GM19324 (cell line): ENCODE measurements at regions not wholly inside any gene's neighbourhood (a gene's known extent, or its start where the extent isn't known, plus 50 kb on each side); places are given as distances from the start of the nearest gene placed in this dataset.
"Not testable (repeated sequence)": the region's sequence is repeated elsewhere in the genome, so short reads cannot be mapped to it uniquely, and the experiment has no call there.

ENCODE experiments used
- ATAC-seq: cut with Tn5 transposase; IDR thresholded peaks from one replicate; pipeline ENCODE4 v1.9.1; 2021; ENCODE audit warnings: mild to moderate bottlenecking, moderate library complexity; ENCODE audit not compliant: unreplicated experiment, low FRiP score

DNA sequence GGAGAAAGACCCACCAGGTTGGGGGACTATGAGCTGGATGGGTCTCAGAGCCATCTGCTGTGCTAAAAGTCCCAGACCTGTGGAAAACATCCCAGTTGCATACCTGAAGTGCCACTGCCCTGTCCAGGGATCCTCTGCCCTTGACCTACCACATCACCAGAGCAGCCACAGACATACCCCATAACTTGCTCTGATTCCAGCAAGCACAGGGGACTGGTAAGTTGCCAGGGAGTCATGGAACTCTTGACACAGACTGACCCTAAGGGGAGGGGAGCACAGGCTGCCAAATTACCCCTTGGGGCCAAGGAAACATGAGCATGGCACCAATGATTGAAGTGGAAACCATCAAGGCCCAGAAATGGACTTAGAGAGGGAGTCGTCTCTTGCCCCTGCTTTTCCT, 1335.1 kb upstream of the ALCAM start:
- ATAC-seq = no peak

DNA sequence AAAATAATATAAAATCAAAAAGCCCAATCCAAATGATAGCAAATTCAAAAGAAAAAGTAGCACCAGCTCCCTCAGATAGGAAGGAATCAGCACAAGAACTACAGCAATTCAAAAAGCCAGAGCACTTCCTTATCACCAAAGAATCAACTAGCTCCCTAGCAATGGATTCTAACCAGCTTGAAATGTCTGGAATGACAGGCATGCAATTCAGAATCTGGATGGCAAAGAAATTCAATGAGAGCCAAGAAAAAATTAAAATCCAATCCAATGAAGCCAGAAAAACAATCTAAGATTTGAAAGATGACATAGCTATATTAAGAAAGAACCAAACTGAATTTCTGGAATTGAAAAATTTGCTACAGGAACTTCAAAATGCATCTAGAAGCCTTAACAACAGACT, 1334.4 kb upstream of the ALCAM start:
- no peak for ATAC-seq

DNA sequence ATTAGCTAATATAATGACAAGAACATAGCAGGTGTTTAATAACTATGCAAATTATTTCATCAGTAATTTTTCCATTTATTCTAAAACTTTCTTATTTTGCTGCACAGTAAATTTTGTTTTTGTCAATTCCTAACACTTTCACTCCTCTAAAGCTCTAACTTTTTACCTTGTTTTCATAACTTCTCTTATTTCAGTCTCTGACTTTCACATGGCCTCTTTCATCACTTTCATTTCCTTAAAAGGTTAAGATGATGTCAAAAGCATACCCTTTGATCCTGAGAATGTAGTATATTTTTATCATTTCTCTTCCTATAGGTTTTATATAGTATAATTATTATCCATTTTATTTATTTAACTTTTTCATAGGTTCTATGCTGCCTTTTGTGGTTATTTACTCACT, 1325.8 kb upstream of the ALCAM start:
- no peak for ATAC-seq

DNA sequence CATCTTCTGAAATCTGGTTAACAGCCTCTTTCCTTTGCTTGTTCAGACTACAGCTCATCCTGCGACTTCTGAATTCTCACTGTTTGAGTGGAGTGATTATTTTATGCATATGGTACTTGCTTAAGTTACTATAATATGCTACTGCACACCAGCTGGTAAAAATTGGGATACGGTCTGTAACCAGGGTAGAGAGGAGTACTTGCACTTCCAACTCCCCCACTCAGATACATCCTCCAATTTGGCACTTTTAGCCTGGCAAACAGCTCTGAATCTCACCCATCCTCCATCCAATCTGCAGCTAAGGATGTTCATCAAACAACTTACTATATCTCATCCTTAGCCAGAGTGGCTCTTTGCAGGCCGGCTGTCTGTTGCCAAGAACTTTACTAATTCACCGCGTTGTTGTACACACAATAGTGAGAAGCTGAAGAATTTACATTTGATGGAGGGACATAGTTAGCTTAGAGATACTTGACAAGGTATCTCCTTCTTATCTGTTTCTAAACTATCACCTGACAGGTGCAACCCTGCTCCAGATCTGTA, 1323.6 kb upstream of the ALCAM start:
- not testable (repeated sequence) for ATAC-seq

DNA sequence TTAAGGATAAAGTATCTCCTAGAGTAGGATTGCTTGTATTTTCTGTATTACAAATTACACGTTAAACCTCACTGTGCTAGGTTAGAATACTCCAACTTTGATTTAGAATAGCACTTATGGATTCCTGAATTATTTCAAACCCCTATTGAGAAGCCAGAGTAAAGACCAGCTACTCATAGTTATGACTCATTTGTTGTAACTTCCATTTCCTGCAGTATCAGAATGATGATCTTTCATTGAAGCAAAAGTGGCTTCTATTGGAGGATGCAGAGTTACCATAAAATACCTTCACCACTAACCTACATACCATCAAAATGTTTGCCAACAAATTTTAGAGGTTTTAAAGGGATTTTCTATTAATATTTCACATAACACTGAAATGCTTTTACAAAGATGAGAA, 1322.7 kb upstream of the ALCAM start:
- ATAC-seq = no peak

DNA sequence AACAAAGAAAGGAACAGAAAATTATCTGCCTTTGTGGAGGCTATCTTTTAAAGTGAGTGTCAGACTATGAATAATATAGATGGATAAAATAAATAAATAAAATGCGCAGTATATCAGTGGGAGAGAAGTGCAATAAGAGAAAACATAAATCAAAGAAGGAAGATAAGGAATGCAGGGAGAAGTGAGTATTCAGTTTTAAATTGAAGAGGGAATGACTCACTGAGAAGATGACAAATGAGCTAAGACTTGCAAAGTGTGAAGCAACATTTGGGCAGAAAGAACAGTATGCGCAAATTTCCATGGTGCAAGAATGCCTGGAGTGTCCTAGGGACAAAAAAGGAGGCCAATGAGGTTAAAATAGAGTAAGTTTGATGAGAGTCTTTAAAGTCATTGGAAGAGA, 1300.1 kb upstream of the ALCAM start:
- no peak for ATAC-seq

DNA sequence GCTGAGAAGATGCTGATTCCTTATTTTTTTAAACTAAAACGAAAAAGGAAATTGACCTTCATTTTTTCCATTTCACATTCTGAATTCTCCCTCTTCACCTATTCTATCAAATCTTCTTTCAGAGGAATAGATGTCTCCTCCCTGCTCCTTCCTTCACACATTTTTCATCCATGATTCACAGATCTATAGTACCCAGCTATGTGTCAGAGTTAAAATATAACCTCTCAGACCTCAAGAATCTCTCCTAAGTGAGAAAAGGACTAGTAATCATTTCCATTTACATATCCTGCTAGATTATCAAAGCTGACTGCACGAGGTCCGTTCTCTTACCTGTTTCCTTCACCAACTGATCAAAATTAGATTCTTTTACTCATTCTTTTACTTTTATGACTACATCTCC, 1297.6 kb upstream of the ALCAM start:
- ATAC-seq = no peak

DNA sequence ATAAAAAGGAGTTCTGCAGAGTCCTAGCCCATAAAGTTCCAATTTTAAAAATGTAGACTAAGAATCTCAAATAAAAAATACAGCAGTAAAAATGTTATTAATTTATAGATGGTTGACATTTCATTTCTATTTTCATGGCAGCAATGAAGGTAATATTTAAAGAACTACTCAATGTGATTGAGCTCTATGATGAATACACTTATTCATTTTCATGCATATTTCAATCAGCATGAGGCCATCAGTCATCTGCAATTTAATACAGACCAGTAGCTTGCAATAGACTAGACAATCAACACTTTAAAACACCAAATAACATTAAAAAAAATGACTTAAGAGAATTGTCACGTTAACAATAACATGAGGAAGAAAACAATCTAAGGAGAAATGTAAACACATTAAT, 1295.8 kb upstream of the ALCAM start:
- ATAC-seq = no peak

DNA sequence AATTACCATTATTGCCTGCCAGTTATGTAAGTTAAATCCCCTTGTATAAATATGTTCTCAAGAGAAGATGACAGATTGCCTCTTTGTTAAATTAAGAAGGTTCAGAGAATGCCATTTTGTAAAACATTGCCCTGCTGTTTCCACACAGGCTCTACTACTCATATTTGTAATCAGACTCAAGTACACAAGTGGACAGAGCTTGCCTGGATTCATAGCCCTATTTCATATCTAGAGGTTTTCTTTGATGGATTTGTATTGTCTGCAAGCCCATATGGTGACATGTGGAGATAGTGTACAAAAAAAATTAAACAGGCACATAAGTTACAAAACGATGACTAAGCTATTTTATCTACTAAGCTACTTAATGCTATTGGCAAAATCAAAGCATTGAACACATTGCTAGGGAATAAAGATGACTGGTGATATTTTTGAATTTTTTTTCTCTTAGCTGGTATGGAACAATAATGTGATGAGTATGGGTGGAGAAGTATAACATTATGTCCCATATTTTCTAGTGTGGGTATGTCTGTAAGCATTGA, 1286.6 kb upstream of the ALCAM start:
- ATAC-seq = no peak

DNA sequence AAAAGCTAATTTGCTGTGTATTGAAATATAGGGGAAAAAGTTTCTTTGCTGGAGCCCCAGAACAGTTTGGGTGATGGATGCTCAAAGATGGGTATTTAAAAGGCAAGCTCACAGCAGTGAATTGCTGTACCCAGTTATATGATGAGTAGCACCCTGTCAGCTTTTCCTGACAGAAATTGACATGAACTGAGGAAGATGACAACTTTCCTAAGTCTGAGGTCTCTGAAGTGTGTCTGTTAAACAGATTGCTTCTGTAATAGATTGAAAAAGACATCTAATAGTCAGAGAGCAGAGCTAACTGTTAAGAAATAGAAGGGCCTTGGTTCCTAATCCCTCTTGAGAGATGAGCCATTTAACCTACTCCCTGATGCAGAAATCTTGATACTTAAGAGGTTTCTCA, 1278.0 kb upstream of the ALCAM start:
- ATAC-seq = no peak

DNA sequence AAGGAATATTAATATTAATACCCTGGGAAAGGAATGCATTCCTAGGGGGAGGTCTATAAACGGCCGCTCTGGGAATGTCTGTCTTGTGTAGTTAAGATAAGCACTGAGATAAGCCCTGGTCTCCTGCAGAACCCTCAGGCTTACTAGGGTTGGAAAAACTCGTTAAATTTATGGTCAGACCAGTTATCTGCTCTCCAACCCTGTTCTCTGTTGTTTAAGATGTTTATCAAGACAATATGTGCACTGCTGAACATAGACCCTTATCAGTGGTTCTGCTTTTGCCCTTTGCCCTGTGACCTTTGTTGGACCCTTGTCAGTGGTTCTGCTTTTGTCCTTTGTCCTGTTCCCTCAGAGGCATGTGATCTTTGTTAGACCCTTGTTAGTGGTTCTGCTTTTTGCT, 1276.7 kb upstream of the ALCAM start:
- not testable (repeated sequence) for ATAC-seq

DNA sequence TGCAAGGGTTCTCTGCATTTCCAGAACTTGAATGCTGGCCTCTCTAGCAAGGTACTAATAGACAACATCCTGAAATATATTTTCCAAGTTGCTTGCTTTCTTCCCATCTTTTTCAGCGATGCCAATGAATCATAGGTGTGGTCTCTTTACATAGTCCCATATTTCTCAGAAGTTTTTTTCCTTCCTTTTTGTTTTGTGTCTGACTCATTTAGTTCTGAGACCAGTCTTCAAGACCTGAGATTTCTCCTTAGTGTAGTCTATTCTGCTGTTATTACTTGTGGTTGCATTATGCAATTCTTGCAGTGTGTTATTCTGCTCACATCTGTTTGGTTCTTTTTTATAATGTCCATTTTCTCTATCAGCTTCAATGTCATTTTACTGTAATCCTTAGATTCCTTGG, 1265.0 kb upstream of the ALCAM start:
- ATAC-seq = no peak

DNA sequence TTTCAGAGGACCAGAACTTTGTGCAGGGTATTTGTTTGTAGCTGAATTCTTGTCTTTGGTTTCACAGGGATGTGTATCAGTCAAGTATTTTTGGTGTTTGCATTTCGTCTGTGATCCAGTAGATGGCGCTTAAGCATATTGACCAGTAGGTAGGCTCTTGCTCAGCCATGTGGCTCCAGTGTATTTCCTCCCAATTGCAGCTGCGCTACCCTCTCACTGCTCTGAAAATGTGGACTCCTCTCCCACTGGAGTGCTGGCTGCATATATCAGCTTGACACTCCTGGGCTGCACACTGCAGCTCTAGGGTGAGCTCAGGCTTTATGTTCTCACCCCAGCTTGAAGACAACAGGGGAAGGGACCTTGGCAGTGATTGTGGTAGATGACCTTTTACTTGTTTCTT, 1264.3 kb upstream of the ALCAM start:
- peak; percentile 91 for ATAC-seq

DNA sequence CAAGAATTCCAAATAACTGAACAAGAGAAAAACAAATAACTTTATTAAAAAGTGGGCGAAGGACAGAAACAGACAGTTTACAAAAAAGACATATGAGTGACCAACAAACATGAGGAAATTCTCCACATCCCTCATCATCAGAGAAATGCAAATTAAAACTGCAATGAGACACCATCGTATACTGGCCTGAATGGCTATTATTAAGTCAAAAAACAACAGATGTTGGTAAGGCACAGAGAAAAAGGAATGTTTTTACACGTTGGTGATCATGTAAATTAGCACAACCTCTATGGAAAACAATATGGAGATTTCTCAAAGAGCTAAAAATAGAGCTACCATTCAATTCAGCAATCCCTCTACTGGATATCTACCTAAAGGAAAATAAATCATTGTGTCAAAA, 1260.4 kb upstream of the ALCAM start:
- no peak for ATAC-seq

DNA sequence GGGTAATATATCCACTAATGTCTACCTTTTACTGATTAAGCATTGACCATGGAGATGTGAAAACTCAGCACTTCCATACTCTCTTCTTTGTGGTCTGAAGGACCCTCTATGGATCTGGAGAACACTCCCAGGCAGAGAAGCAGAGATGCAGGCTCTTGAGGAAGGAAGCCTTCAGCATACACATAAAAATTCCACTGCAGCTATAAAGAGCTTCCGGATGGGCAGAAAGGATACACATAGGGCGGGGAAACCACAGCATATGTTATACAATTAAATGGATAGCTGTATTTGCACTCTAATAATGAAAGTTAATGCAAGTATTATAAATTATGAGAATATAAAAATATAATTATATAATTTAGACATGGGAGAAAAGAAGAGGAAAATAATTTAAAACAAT, 1258.2 kb upstream of the ALCAM start:
- no peak for ATAC-seq

DNA sequence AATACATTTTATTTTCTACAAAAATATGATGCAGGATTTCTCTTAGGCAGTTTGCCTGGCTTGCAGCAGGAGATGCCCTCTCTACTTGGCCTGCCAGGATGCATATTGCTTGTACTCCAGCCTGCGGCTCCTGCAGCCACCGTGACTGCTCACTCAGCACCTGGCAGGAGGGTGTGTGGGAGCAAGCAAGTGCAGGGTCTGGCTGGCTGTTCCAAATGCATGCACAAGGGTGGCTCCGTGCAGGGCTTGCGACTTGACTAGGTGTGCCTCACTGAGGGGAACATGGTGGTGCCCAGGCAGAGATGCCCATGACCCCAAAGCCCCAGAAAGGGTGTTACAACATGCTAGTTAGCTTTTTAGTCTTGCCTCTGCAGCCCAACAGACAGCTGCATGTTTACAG, 1240.2 kb upstream of the ALCAM start:
- ATAC-seq = no peak

DNA sequence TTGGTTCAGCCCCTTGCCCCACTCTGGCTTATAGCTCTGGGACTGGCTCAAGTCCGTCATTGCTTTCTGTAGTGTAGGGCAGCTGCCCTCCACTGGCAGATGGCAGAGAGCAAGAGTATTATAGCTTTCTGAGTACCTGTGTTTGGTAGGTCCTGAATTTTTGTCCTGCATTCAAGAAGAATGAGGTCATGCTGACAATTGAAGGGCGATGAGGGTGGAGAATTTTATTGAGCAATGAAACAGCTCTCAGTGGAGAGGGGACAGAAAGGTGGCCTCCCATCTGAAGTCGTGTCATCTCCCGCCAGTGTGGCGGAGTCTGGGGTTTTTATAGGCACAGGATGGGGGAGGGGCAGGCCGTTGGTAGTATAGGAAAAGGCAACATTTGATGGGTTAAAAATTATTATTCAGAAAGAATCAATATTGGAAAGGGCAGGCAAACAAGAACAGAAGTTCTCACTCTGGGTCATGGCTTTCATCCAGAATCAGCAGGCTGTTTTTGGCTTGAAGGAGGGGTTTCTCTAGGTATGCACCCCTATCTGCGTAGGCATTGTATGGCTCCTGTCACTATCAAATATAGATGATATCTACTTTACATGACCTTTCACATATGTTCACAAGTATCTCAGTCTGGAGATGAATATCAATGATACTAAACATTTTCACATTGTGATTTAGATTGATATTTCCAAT, 1239.7 kb upstream of the ALCAM start:
- no peak for ATAC-seq

DNA sequence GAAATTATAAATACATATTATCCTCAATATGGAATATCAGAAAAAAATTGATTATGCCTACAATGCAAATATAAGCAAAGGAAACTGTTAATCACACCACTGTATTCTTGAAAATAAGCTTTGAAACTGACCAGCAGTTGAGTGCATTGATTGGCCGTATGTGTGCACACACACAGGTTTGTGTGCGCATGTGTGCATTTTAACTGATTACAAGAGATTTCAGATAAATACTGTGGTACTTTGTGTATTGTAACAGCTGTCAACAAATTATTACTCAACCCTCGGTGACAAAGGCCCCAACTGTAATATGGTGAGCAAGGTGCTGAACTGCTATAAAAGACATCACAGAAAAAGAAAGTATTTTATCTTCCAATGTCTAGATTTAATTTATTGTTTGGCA, 1238.9 kb upstream of the ALCAM start:
- ATAC-seq = no peak

DNA sequence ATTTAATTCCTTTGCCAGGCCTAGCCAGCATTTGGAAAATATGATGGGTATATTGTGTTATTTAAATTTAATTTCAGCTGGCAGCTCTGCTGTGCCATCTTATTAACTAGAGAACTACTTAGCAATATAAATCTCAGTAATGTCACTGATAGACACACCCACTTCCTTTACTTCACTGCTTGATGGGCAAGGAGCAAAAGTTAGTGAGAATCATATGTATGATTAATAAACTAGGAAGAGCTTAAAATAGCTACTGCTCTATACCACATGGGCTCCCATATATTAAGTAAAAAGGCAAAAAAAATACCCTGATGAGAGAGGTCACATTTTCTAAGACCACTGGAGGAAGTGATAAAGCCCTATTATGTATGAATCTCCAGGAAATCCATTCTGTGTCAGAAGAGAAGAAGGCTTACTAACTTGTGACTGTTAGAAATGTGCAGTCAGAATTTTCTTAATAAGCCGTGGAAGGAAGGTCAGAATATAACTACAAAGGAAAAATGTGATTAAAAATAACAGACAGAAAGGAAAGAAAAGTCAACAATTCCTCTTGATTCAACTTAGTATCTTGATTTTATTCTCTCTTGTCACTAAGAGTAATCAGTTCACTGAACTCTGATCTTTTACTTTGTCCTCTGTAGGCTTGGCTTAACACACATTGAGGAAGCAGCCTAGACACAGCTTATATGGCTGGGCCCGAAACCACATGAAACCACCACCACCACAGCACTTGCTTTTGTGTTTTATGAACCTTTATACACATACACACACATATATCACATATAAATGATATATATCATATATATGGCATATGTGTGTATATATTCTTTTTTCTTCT, 1233.9 kb upstream of the ALCAM start:
- no peak for ATAC-seq

DNA sequence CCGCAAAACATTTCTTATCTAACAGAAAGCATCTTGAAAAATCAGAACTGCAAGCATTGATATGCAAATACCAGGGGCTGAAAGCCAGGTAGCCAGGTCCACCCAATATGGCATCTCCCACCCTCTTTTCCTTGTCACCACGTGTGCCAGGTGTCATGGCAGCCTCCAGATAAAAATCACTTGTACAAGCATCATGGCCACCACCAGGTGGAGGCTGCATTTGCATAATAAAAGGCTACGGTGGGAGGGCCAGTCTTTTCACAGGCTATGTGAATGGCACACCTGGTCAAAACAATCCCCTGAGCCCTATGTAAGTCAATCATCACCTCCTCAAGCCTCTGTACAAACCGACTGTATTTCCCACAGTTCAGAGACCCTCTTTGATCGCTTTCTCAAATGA, 1233.1 kb upstream of the ALCAM start:
- ATAC-seq = no peak

DNA sequence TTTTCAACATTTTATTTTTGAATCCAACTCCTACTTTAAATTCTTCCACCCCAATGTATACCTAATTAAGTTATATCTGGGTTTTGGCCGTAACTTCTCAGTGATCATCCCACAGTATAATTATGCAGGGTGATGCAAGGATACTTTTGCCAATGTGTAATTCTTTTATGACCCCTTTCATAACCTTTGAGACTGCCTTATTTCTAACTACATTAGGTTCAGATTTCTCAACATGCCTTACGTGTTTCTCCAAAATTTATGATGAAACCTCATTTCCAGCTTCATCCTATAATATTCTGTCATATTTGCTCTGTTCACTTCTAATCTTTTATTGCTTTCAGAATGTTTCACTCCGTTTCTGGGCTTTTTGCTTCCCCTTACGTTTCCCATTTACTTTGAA, 1229.6 kb upstream of the ALCAM start:
- ATAC-seq = no peak

DNA sequence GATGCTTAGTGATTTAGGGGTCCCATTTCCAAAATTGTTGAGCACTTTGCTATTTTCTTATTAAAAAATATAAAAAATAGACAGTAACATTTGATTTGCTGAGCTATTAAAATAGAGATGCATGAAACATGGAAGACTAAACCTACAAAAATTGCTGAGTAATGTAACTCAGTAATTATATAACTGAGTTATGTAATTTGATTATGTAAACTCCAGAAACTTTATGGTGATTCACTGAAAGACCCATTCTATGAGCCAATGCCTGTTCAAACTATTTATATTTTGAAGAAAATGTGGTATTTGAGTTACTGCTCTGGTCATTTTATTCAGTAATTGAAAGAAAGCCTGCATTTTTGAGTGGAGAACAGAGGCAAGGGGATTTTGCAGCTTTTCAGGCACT, 1221.5 kb upstream of the ALCAM start:
- no peak for ATAC-seq
